ENCODE measurements at regions not wholly inside any gene's neighbourhood (a gene's known extent, or its start where the extent isn't known, plus 50 kb on each side); places are given as distances from the start of the nearest gene placed in this dataset.

DNA sequence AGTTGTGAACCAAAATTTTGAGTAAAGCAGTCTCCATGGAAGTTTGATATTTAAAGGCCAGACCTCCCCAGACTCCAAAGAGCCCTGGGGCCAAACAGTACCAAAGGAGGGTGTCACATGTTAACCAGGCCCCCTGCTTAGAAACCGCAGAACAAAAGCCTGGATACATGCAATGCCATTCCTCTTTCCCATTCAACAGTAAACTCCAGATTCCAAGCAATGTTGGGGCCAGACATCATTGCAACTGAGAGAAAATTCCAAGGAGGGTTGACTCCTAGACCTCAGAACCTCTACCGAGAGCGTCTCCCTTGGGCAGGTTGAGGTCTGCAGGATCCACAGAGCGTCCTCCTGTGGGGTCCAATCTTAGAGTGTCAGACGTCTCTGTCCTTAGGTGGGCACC is 404.4 kb upstream of the SYT4 start:
- no peak for DNase-seq (ENCODE audit: extremely low read depth in 1 of 11, low read depth in 9 of 11, low spot score in 4 of 11)

DNA sequence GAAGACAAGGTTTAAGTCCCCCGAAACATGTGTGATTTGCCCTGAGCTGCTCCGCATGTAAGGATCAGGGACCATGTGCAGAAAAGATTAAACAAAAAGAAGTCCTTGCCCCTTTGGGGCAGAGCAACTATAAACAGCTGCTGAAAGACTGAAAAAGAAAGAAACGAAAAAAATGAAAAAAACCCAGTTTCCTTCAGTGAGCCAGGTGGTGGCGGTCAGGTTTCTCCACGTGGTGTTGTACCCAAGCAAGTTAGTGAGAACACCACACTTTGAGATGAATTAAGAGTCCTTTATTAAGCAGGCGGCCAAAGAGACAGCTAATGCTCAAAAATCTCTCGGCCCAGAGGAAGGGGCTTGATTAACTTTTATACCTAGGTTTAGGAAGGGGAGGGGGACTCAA is 404.9 kb upstream of the SYT4 start:
- no peak for DNase-seq (ENCODE audit: extremely low read depth in 1 of 11, low read depth in 9 of 11, low spot score in 4 of 11)

DNA sequence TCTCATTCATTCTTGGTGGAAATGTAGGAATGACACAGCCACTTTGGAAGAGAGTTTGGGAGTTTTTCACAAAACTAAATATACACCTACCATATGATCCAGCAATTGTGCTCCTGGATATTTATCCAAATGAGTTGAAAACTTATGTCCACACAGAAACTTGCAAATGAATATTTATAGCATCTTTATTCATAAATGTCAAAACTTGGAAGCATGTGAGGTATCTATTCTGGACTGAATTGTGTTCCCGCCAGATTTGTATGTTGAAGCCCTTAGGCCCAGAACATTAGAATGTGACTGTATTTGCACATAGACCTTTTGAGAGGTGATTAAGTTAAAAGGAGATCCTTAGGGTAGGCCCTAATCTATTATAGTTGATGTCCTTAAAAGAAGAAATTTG is 409.4 kb upstream of the SYT4 start:
- DNase-seq (ENCODE audit: extremely low read depth in 1 of 11, low read depth in 9 of 11, low spot score in 4 of 11): no peak

DNA sequence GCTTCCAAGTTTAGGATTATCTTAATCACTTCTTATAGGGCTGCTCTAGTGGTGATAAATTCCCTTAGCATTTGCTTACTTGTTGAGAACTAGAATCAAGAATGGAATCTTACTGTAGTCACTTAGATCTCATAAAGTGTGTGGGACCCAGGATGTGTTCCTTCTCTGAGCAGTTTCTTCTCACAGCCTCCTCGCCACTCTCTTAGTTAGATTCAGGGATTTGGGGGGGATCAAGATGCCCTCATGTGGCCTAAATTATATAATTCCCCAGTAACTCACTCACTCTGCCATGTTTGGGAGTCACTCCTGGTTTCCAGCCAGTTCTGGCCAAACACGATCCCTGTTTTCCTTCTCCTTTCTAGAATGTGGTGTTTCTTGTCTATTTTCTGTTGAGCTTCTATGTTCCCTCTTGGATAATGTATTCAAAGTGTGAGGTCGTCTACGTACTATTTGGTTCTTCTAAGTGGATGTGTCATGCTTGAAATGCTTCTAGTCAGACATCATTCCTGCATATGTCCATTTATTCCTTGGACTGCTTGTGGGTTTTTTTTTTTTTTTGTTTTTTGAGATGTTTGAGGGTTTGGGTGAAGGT is 414.9 kb upstream of the SYT4 start:
- no peak for DNase-seq (ENCODE audit: extremely low read depth in 1 of 11, low read depth in 9 of 11, low spot score in 4 of 11)

DNA sequence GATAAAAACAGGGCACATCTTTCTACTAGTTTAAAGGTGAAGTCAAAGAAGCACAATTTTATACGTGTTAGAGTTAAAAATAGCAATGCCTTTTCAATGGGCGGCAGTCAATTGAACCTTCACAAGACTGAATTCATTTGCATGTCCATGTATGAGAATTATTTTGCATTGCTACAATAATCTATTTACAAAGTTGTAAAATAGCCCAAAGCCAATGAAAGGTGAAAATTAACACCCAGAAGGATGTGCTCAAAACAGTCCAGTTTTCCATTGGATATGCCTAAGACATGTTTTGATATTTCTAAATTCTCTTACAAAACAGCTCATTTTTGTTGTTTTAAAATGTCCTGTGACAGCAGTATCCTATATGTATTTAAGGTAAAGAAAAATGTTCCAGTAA is 425.1 kb upstream of the SYT4 start:
- no peak for DNase-seq (ENCODE audit: extremely low read depth in 1 of 11, low read depth in 9 of 11, low spot score in 4 of 11)

DNA sequence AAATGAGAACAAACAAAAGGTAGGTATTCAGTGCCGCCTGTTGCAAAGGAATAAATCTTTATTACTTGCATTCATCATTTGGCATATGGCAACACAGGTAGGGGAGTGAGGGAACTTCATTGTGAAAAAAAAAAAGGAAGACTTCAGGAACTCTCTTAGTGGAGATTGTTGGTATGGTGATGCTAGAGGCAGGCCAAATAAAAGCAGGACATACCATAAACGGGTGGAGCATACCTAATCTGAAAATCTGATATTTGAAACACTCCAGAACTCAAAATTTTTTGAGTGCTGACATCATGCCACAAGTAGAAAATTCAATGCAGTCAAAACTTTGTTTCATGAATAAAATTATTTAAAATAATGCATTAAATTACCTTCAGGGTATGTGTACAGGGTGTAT is 425.8 kb upstream of the SYT4 start:
- no peak for DNase-seq (ENCODE audit: extremely low read depth in 1 of 11, low read depth in 9 of 11, low spot score in 4 of 11)

DNA sequence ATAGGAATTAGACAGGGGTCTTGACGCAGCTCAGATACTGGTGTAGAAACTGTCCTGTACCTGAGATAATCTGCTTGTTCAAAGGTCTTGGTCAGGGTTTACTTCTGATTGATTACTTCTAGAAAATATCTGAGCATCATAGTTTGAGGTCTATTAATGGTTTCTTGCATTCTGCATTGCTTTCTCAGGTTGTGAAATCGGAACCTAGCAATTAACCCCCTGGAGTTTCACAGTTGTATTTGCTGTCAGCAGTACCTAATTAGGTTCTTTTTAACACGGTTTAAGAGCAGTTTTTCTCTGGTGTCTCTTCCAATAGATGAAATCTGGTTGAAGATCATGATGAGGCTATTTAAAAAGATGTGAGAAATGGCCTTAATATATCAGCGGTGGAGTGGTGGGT is 428.6 kb upstream of the SYT4 start:
- no peak for DNase-seq (ENCODE audit: extremely low read depth in 1 of 11, low read depth in 9 of 11, low spot score in 4 of 11)

DNA sequence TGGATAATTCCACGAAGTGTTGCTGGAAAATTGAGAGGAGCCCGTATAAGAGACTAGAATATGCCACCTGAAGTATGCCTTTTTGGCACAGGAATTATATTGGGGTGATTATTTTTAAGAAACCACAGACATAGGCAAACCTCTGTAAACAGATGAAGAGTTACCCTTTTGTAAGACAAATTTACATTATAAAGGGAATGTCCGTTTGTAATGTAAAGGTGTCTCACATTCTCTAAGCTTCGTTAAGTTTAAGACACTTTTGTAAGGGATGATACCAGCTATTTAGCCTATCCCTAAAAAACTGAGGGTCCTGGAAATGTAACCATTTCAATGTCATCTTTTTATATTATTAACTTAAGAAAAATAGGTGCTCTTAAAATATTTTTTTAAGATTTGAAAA is 432.8 kb upstream of the SYT4 start:
- DNase-seq (ENCODE audit: extremely low read depth in 1 of 11, low read depth in 9 of 11, low spot score in 4 of 11): no peak

DNA sequence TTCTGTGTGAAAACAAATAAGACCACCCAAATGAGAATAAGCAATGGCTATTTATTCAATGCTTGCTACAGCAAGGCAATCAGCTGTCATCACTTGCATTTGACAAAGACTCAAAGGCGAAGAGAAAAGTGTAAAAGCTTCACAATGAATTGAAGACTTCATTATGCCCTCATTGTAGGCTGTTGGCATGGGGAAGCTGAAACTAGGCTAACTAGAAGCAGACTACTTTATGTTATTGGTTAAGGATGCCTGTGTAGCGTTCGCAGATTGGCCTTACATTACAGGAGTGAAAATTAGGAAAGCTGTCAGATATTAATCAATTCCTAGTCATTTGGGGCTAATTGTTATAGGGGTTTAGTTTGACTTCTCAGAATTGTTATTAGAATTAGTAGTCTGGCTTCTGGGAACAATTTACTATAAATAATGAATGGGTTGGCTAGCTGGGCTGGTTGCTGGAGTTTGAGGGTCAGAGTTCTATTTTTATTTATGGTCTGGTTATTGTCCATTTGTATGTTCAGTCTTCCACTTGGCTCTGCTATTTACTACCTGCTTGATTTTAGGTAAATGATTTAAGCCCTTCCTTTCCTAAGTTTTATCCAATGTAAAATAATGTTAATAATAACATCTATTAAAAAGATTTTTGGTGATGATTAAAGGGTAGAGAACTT is 437.2 kb upstream of the SYT4 start:
- DNase-seq (ENCODE audit: extremely low read depth in 1 of 11, low read depth in 9 of 11, low spot score in 4 of 11): no peak

DNA sequence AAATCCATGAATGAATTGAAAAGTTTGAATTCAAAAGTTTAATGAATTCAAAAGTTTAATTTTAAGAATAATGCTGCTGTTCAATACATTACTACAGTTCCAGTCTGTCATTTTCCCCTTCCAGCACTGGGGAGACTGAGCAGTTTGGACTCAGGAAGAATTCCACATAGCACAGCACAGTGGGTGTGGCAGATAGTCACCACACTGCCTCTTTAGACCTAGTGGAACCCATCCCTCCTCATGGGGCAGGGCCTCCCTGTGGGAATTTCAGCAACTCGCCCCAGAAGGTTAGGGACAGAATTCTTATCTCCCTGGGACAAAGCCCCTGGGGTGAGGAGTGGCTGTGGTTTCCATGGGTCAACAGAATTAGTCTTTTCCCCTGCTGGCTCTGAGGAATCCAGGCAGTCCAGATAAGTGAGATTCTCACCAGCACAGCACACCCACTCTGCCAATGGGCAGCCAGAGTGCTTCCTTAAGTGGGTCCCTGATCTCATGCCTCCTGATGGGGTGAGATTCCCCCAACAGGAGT is 442.0 kb upstream of the SYT4 start:
- no peak for DNase-seq (ENCODE audit: extremely low read depth in 1 of 11, low read depth in 9 of 11, low spot score in 4 of 11)

DNA sequence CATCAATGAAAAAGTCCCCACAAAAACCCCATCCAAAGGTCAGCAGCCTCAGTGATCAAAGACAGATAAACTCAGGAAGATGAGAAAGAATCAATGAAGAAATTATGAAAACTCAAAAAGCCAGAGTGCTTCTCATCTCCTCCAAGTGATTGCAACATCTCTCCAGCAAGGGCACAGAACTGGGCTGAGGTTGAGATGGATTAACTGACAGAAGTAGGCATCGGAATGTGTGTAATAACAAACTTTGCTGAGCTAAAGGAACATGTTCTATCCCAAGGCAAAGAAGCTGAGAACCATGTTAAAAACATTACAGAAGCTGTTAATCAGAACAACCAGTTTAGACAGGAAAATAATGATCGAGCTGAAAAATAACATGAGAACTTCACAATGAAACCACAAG is 442.8 kb upstream of the SYT4 start:
- no peak for DNase-seq (ENCODE audit: extremely low read depth in 1 of 11, low read depth in 9 of 11, low spot score in 4 of 11)

DNA sequence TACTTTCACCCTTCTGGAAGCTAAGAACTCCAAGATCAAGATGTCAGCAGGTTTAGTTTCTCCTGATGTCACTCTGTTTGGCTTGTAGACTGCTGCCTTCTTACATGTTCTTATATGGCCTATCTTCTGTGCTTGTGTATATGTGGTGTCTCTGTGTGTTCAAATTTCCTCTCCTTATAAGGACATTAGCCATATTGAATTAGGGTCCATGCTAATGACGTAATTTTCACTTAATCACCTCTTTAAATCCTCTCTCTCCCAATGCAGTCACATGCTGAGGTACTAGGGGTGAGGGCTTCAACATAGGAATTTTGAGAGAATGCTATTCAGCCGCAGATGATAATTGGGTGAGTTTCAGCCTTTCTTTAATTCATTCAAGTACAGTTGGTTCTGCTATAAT is 458.3 kb upstream of the SYT4 start:
- DNase-seq (ENCODE audit: extremely low read depth in 1 of 11, low read depth in 9 of 11, low spot score in 4 of 11): no peak

DNA sequence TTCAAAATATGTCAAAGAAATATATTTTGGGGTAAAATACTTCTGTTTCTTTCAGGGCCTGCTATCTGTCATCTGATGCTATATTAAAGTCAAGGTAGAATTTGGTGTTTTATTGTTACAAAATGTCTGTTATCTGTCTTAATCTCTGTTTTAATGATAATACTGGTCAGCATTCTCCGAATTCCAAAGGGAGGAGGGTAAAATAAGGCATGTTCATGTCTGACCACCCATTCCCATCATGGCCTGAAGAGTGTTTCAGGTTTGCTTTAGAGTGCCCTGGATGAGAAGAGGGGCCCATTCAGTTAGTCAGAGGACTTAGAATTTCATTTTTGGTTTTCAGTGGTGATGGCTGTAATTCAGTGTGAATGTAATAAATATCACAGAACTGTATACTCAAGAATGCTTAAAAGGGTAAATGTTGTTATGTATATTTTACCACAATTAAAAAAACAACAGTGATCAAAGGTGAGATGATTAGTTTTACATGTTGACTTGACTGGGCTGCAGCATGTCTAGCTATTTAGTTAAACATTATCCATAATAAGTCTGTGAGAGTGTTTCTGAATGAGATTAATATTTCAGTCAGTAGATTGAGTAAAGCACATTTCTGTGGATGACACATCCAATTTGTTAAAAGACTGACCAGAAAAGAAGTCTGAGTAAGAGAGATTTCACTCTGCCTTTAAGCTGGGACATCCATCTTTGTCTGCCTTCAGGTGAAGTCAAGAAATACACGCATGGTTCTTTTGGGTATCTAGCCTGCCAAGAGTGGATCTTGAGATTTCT is 467.9 kb upstream of the SYT4 start:
- DNase-seq (ENCODE audit: extremely low read depth in 1 of 11, low read depth in 9 of 11, low spot score in 4 of 11): no peak

DNA sequence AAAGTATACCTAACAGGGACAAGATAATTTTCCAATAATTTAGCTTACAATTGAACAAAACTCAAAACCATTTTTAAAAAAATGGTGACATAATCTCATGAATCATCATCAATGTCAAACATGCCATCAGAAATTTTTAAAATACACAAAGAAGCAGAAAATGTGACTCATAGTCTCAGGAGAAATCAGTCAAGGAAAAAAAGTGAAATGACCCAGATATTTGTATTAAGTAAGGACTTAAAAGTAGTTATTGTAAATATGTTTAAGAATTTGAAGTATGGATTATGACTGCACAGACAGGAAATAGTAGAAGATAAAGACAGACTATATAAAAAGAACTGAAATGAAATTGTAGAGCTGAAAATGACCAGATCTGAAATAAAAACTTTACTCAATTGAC is 473.9 kb upstream of the SYT4 start:
- no peak for DNase-seq (ENCODE audit: extremely low read depth in 1 of 11, low read depth in 9 of 11, low spot score in 4 of 11)

DNA sequence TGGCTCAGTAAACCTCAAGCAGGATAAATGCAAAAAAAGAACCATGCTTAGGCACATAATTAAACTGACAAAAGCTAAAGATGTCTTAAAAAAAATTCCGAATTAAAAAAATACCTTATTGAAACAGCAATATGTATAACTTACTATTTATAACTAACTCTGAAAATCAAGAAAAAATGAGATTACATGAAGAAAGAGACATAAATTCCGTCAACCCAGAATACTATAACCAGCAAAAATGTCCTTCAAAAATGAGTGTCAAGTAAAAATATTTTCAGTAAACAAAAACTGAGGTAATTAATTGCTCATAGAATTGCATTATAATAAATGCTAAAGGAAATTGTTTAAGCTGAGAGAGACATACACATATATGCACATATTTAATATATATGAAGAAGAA is 474.5 kb upstream of the SYT4 start:
- no peak for DNase-seq (ENCODE audit: extremely low read depth in 1 of 11, low read depth in 9 of 11, low spot score in 4 of 11)

DNA sequence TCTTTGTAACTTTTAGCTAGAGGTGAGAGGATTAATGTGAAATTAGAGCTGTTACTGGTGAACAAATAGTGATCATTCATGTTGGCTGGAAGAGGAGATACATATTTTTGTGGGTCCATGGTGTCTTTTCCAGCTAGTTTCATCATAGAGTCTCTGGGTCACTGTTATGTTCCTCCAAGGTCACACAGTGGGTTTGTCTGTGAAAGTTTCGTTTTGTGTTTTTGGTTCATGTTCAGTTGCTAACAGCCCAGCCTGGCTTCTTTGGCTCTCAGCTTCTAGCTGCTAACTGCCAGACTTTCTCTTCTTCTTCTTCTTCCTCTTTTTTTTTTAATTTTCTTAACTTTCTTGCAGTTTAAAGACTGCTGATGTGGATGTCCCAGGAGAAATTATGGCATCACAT is 480.0 kb upstream of the SYT4 start:
- DNase-seq (ENCODE audit: extremely low read depth in 1 of 11, low read depth in 9 of 11, low spot score in 4 of 11): no peak

DNA sequence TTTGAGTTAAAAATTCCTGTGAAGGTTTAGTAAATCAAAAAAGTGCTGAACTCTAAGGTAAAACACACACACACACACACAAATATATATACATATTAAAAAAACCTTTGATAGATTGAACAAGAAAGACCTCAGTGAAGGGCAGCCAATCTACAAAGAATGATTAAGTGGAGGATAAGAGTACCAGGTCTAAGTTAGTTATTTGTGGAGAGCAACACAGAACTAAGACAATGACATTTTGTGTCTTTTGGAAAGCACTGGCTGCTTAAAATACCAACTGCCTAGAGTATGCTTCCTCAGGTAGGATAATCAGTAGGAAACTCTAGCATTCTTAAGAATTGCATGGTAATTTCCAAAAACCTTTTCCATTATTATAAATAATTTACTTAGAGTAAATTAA is 481.4 kb upstream of the SYT4 start:
- no peak for DNase-seq (ENCODE audit: extremely low read depth in 1 of 11, low read depth in 9 of 11, low spot score in 4 of 11)

DNA sequence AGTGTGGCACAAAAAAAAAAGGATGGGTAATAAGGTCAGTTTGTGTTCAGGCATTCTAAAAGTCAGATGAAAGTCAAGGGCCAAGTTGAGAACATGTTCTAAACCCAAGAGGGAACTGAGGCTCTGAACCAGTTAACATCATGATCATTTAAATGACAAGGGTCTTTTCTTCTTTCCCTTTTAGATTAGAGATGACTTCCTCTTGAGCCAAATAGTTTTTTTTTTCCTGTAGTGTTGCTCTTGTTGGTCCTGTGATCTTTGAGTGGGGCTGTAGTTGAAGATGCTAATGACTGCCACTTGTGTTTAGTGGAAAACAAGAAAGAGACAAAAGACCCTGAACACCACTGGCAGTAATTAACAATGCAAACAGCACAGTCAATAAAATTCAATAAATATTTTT is 482.7 kb upstream of the SYT4 start:
- DNase-seq (ENCODE audit: extremely low read depth in 1 of 11, low read depth in 9 of 11, low spot score in 4 of 11): no peak

DNA sequence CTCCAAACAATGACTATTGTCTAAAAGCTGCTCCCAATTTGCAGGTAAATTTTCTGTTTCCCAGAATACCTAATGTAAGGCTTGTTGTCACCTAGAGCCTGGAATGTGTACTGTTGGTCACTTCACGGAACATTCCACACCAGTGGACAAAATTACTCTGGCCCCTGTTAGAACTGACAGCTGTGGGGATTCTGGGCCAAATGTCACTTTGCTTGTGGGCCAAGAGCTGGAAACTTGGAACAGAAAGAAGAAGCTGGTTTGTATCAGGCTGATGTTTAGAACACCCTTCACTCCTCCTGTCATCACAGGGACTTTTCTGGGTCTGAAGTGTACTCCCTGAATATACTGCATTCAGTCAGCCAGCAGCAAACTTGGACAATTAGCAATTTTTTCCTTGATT is 495.6 kb upstream of the SYT4 start:
- no peak for DNase-seq (ENCODE audit: extremely low read depth in 1 of 11, low read depth in 9 of 11, low spot score in 4 of 11)

DNA sequence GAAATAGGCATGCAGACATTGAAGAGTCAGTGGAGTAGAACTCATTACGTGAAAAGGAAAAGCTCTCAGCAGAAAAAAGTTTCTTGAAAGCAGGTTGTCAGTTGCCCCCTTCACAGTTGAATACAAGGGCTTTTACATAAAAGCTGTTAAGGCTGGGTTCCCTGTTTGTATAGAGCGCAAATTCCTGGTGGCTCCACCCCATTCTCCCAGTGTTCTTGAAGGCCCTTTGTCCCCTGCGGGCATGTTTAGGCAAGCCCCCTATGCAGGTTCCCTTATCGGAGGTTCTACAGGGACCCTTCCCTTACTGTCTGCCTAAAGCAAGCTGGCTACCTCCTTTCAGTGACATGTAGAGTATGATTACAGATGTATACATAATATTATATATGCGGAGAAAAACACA is 497.2 kb upstream of the SYT4 start:
- DNase-seq (ENCODE audit: extremely low read depth in 1 of 11, low read depth in 9 of 11, low spot score in 4 of 11): no peak

DNA sequence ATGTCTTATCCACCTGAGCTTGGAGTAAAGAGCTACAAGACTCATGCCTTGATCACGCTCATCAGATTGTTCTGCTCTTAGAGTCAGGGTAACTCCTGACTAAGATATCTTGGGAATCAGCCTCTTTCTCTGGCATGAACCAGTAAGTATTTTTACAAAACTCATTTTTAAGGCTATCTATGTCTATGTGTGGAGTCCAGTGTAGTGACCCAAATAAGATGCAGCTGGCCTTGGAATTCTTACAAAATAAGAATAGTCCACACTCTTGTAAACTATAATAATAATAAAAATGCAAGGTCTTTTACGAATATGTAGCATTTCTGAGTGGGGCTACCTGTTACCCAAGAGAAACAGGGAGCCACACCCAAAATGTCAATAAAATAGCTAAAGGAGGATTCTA is 498.3 kb upstream of the SYT4 start:
- DNase-seq (ENCODE audit: extremely low read depth in 1 of 11, low read depth in 9 of 11, low spot score in 4 of 11): no peak
